Brain microvascular endothelial cell (primary cell): ENCODE measurements at regions not wholly inside any gene's neighbourhood (a gene's known extent, or its start where the extent isn't known, plus 50 kb on each side); places are given as distances from the start of the nearest gene placed in this dataset.
A peak's percentile ranks its signal among the peaks of the same experiment; 100 is the strongest.
"Not testable (repeated sequence)": the region's sequence is repeated elsewhere in the genome, so short reads cannot be mapped to it uniquely, and the experiment has no call there.

ENCODE experiments used
- DNase-seq: peaks from one replicate; pipeline ENCODE4 v3.0.0-alpha.2; 2020
- H3K27ac ChIP-seq: fragments of 250-450 bp; sonication (Bioruptor Pico); 2 replicates; pipeline ENCODE4 v1.5.1; 2020; ENCODE audit warnings: mild to moderate bottlenecking, moderate library complexity
- H3K27me3 ChIP-seq: fragments of 250-450 bp; sonication (Bioruptor Pico); replicated peaks from 2 replicates; pipeline ENCODE4 v1.5.1; 2020; ENCODE audit warnings: mild to moderate bottlenecking
- H3K36me3 ChIP-seq: fragments of 250-450 bp; sonication (Bioruptor Pico); replicated peaks from 2 replicates; pipeline ENCODE4 v1.5.1; 2020; ENCODE audit warnings: mild to moderate bottlenecking
- H3K4me3 ChIP-seq: 2 replicates; pipeline ENCODE4 v1.5.1; 2011; ENCODE audit warnings: low read depth, mild to moderate bottlenecking, control low read depth, low read length, moderate library complexity
- CTCF ChIP-seq: IDR thresholded peaks from 2 replicates; pipeline ENCODE4 v1.5.1; 2011; ENCODE audit warnings: low read depth, mild to moderate bottlenecking, moderate library complexity, low read length, control low read depth, inconsistent platforms; ENCODE audit errors: missing control alignments
- in situ Hi-C: cut with HindIII; loops from 2 replicates; pipeline ENCODE4 v1.10.0; 2017; ENCODE audit warnings: low sequenced_read_pairs, low pct_ligation_motif_present

- H3K27ac ChIP-seq: no peak overlapping the region
- in situ Hi-C loops: no loop called here
- TF ChIP-seq CTCF: no peak
Observed at GRCh38 chr15:81660976-81661375, 287.0 kb upstream of the TMC3 start.

GRCh38 chr15:81653259-81653658 lies 279.2 kb upstream of the TMC3 start:
- DNase-seq: no peak
- no peak for TF ChIP-seq CTCF

More at GRCh38 chr15:81660976-81661375, 287.0 kb upstream of the TMC3 start:
- no peak for DNase-seq
- Histone ChIP-seq H3K4me3 (no peak overlapping the region), H3K27me3 (no peaks in the 10 kb centered on the region), H3K36me3 (no peaks in the 10 kb centered on the region)

GRCh38 chr15:81645470-81645869 lies 271.5 kb upstream of the TMC3 start:
- H3K36me3 ChIP-seq: no peaks in the 10 kb centered on the region
- TF ChIP-seq CTCF: no peak
- H3K4me3 ChIP-seq: no peak overlapping the region
- H3K27ac ChIP-seq: no peak overlapping the region
- no peaks in the 10 kb centered on the region for H3K27me3 ChIP-seq
- DNase-seq: no peak
- in situ Hi-C loops: no loop called here

More at GRCh38 chr15:81653259-81653658, 279.2 kb upstream of the TMC3 start:
- Histone ChIP-seq H3K36me3 (no peaks in the 10 kb centered on the region), H3K27me3 (no peaks in the 10 kb centered on the region), H3K4me3 (no peak overlapping the region), H3K27ac (no peak overlapping the region)
- in situ Hi-C loops: no loop called here

- no peak for DNase-seq
- Histone ChIP-seq H3K36me3 (no peaks in the 10 kb centered on the region), H3K27ac (no peak overlapping the region), H3K4me3 (no peak overlapping the region), H3K27me3 (no peaks in the 10 kb centered on the region)
- in situ Hi-C loops: no loop called here
- no peak for TF ChIP-seq CTCF
Observed at GRCh38 chr15:81643771-81644170, 269.8 kb upstream of the TMC3 start.

- in situ Hi-C loops: no loop called here
Observed at GRCh38 chr15:81642451-81642990, 268.5 kb upstream of the TMC3 start.

GRCh38 chr15:81636064-81636463 lies 262.1 kb upstream of the TMC3 start:
- H3K36me3 ChIP-seq, H3K4me3 ChIP-seq, H3K27ac ChIP-seq, DNase-seq, H3K27me3 ChIP-seq, in situ Hi-C loops: not testable (repeated sequence)

More at GRCh38 chr15:81642451-81642990, 268.5 kb upstream of the TMC3 start:
- H3K36me3 ChIP-seq: no peaks in the 10 kb centered on the region
- DNase-seq: peak; percentile 9
- H3K27ac ChIP-seq: no peak overlapping the region
- H3K27me3 ChIP-seq: no peaks in the 10 kb centered on the region
- TF ChIP-seq CTCF: no peak
- no peak overlapping the region for H3K4me3 ChIP-seq
